ENCODE measurements at regions not wholly inside any gene's neighbourhood (a gene's known extent, or its start where the extent isn't known, plus 50 kb on each side); places are given as distances from the start of the nearest gene placed in this dataset.

GRCh38 chr15:77535845-77536244 is 96.9 kb downstream of the LINGO1 start:
- intact Hi-C loops (cut with DNase I; ENCODE audit: low total_unique reads): no loop called here
- Histone ChIP-seq H3K9me3 (no peaks in the 10 kb centered on the region), H3K36me3 (no peaks in the 10 kb centered on the region), H3K4me1 (peaks cover 0 to 4% (median 2%) of the 10 kb centered on the region in 4 donors), H3K27me3 (no peaks in the 10 kb centered on the region), H3K4me3 (no peak overlapping the region), H3K27ac (no peak overlapping the region)
- WGBS, 2 donors (ENCODE audit: low coverage in 1 of 2): 96 to 100% methylated on average over 4 to 7 of the region's 7 CpGs
- TF ChIP-seq EP300 (IDR thresholded peaks at IDR 0.05; ENCODE audit: low read depth) (no peak), POLR2AphosphoS5 (IDR thresholded peaks at IDR 0.05) (no peak), POLR2A (IDR thresholded peaks at IDR 0.05) (no peak)
- TF ChIP-seq, protein P1, sequence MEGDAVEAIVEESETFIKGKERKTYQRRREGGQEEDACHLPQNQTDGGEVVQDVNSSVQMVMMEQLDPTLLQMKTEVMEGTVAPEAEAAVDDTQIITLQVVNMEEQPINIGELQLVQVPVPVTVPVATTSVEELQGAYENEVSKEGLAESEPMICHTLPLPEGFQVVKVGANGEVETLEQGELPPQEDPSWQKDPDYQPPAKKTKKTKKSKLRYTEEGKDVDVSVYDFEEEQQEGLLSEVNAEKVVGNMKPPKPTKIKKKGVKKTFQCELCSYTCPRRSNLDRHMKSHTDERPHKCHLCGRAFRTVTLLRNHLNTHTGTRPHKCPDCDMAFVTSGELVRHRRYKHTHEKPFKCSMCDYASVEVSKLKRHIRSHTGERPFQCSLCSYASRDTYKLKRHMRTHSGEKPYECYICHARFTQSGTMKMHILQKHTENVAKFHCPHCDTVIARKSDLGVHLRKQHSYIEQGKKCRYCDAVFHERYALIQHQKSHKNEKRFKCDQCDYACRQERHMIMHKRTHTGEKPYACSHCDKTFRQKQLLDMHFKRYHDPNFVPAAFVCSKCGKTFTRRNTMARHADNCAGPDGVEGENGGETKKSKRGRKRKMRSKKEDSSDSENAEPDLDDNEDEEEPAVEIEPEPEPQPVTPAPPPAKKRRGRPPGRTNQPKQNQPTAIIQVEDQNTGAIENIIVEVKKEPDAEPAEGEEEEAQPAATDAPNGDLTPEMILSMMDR (IDR thresholded peaks at IDR 0.05): no peak
- in situ Hi-C loops (cut with MboI; ENCODE audit: low pct_ligation_motif_present in 1 of 4, low pct_unique_long_range_greater_than_20kb in 1 of 4, low sequenced_read_pairs in 3 of 4): no loop called here
- DNase-seq: peak; percentile 31
